ENCODE measurements at regions not wholly inside any gene's neighbourhood (a gene's known extent, or its start where the extent isn't known, plus 50 kb on each side); places are given as distances from the start of the nearest gene placed in this dataset.
"Not testable (repeated sequence)": the region's sequence is repeated elsewhere in the genome, so short reads cannot be mapped to it uniquely, and the experiment has no call there.

- POLR2A ChIA-PET (ENCODE audit: low non-redundant PET), result no interaction called here
- CTCF ChIA-PET, result interaction anchor here (0.6 kb wide), 1 partner anchor 160 kb away, joined by 3 read pairs; no protein-coding TSS in a partner anchor
- TF ChIP-seq, protein P1, sequence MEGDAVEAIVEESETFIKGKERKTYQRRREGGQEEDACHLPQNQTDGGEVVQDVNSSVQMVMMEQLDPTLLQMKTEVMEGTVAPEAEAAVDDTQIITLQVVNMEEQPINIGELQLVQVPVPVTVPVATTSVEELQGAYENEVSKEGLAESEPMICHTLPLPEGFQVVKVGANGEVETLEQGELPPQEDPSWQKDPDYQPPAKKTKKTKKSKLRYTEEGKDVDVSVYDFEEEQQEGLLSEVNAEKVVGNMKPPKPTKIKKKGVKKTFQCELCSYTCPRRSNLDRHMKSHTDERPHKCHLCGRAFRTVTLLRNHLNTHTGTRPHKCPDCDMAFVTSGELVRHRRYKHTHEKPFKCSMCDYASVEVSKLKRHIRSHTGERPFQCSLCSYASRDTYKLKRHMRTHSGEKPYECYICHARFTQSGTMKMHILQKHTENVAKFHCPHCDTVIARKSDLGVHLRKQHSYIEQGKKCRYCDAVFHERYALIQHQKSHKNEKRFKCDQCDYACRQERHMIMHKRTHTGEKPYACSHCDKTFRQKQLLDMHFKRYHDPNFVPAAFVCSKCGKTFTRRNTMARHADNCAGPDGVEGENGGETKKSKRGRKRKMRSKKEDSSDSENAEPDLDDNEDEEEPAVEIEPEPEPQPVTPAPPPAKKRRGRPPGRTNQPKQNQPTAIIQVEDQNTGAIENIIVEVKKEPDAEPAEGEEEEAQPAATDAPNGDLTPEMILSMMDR (conservative IDR thresholded peaks at IDR 0.05; ENCODE audit: low read depth), result no peak
- no peak overlapping the region for H3K27ac ChIP-seq
- no peak for DNase-seq (ENCODE audit: low spot score)
Observed at GRCh38 chr3:82636177-82636576, 874.7 kb upstream of the GBE1 start.

- CTCF ChIA-PET, result no interaction called here
Observed at GRCh38 chr3:82633319-82633718, 871.9 kb upstream of the GBE1 start.

GRCh38 chr3:82629937-82630336 is 868.5 kb upstream of the GBE1 start:
- POLR2A ChIA-PET (ENCODE audit: low non-redundant PET), result no interaction called here
- CTCF ChIA-PET, result no interaction called here
- TF ChIP-seq, protein P1 (conservative IDR thresholded peaks at IDR 0.05; ENCODE audit: low read depth), result no peak
- no peak overlapping the region for H3K27ac ChIP-seq
- DNase-seq (ENCODE audit: low spot score), result no peak

More at GRCh38 chr3:82633319-82633718, 871.9 kb upstream of the GBE1 start:
- POLR2A ChIA-PET (ENCODE audit: low non-redundant PET), result no interaction called here
- DNase-seq (ENCODE audit: low spot score), result no peak
- H3K27ac ChIP-seq, result no peak overlapping the region
- TF ChIP-seq, protein P1 (conservative IDR thresholded peaks at IDR 0.05; ENCODE audit: low read depth), result no peak

DNA sequence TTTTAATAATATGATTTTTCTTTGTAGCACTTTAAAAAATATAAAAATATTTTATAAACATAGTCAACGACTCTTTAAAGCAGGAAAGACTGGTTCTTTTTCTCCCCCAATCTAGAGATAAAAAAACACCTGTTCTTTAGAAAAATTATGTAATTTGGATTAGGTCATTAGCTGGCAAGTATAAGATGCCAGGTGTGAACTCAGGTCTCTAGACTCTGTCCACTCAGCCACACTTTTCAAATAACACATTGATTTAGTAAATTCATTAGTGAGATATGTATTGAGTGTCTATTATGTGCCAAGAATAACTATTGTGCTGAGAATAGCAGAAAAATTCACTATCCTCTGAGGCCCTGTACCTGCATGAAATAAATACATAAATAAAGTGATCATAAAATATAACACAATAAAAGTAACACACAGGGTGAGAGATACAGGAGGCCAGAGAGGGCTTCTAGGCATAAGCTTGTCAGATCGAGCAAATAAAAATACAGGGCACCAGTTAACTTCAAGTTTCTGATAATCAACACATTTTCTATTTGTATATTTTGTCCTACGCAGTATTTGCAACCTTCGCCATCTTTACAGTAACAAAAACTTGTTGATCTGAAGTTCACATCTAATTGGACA is 867.1 kb upstream of the GBE1 start:
- no peak for DNase-seq (ENCODE audit: low spot score)
- CTCF ChIA-PET, result interaction anchor here (0.7 kb wide), 1 partner anchor 11 kb away, joined by 3 read pairs; no protein-coding TSS in a partner anchor
- POLR2A ChIA-PET (ENCODE audit: low non-redundant PET), result no interaction called here
- no peak overlapping the region for H3K27ac ChIP-seq
- TF ChIP-seq, protein P1 (conservative IDR thresholded peaks at IDR 0.05; ENCODE audit: low read depth), result no peak

DNA sequence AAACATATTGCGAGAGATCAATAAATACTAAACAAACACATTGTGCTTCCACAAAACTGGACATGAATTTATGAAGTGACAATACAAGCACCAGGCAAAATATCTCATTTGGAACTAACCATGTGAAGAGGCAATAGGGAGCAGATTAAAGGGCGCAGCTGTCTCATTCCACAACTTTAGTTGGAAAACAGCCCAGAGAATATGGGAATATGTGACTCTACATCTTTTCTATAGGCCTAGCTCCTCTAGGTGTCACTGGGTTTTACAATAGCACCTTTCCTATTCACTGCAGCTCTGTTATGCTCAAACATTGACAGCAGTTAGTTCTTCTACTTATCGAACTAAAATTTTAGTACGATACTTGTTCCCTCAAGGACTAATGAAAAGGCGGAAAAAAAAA is 866.3 kb upstream of the GBE1 start:
- ChIA-PET POLR2A (ENCODE audit: low non-redundant PET) (no interaction called here), CTCF (interaction anchor here (0.7 kb wide), 1 partner anchor 12 kb away, joined by 3 read pairs; no protein-coding TSS in a partner anchor)
- no peak overlapping the region for H3K27ac ChIP-seq
- no peak for DNase-seq (ENCODE audit: low spot score)
- TF ChIP-seq, protein P1 (conservative IDR thresholded peaks at IDR 0.05; ENCODE audit: low read depth), result no peak

GRCh38 chr3:82620744-82621143 is 859.3 kb upstream of the GBE1 start:
- H3K27ac ChIP-seq; DNase-seq (ENCODE audit: low spot score); CTCF ChIA-PET; POLR2A ChIA-PET (ENCODE audit: low non-redundant PET): not testable (repeated sequence)

- CTCF ChIA-PET, result no interaction called here
- H3K27ac ChIP-seq, result no peak overlapping the region
- no peak for DNase-seq (ENCODE audit: low spot score)
Observed at GRCh38 chr3:82618594-82618993, 857.1 kb upstream of the GBE1 start.

More at GRCh38 chr3:82618594-82618993, 857.1 kb upstream of the GBE1 start:
- TF ChIP-seq, protein P1 (conservative IDR thresholded peaks at IDR 0.05; ENCODE audit: low read depth), result no peak
- POLR2A ChIA-PET (ENCODE audit: low non-redundant PET), result no interaction called here

Data from RWPE1 (cell line).